GM12872 (cell line): ENCODE measurements at regions not wholly inside any gene's neighbourhood (a gene's known extent, or its start where the extent isn't known, plus 50 kb on each side); places are given as distances from the start of the nearest gene placed in this dataset.

Experiments used
- TF ChIP-seq, protein P1 (sequence below): IDR thresholded peaks from 3 replicates; pipeline ENCODE4 v1.5.1; 2011; ENCODE audit warnings: low read depth, mild to moderate bottlenecking, low read length, moderate library complexity; ENCODE audit not compliant: insufficient read depth

- TF ChIP-seq, protein P1, sequence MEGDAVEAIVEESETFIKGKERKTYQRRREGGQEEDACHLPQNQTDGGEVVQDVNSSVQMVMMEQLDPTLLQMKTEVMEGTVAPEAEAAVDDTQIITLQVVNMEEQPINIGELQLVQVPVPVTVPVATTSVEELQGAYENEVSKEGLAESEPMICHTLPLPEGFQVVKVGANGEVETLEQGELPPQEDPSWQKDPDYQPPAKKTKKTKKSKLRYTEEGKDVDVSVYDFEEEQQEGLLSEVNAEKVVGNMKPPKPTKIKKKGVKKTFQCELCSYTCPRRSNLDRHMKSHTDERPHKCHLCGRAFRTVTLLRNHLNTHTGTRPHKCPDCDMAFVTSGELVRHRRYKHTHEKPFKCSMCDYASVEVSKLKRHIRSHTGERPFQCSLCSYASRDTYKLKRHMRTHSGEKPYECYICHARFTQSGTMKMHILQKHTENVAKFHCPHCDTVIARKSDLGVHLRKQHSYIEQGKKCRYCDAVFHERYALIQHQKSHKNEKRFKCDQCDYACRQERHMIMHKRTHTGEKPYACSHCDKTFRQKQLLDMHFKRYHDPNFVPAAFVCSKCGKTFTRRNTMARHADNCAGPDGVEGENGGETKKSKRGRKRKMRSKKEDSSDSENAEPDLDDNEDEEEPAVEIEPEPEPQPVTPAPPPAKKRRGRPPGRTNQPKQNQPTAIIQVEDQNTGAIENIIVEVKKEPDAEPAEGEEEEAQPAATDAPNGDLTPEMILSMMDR: no peak
Observed at GRCh38 chr2:116859708-116860107, 954.8 kb upstream of the DDX18 start.

GRCh38 chr2:116874021-116874420, 940.5 kb upstream of the DDX18 start:
- TF ChIP-seq, protein P1: no peak

- TF ChIP-seq, protein P1: no peak
Observed at GRCh38 chr2:116877274-116877673, 937.2 kb upstream of the DDX18 start.

DNA sequence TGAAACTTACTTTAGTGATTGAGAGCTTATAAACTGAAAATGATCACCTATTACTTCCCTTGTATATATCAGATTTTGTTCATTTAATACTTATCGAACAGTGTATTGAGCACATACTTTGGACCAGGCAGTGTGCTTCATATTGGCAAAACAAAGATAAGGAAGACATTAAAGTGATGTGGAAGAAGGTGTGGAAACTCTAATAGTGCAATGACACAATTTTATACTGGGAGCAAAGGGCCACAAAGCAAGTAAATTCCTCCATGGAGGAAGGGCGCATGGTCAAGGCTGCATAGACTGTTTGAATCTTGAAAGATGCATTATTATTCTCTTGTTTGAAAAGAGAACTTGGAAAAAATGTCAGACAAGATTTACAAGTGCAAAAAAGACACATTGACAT, 936.5 kb upstream of the DDX18 start:
- TF ChIP-seq, protein P1: no peak

DNA sequence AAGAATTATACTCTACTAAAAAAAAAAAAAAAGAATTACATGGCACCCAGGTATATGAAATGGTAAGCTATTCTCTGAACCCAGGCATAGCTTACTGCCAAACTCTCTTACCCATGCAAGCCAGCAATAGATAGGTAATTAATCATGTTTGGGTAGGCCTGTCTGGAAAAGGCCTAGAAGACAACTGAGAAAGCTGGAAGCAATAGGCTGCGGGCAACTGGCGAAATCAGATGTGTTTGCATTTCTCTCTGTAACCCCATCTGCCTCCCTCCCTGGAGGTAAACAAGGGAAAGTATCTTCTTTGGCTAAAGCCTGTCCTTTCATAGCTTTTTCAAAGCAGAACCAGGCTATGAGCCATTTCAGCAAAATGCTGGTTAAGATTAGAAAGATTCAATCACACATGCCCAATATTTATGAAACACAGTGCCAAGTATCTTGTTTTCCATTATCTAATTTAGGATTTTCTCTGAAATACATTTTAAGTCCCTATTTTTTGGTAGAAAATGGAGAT, 934.8 kb upstream of the DDX18 start:
- TF ChIP-seq, protein P1: no peak

DNA sequence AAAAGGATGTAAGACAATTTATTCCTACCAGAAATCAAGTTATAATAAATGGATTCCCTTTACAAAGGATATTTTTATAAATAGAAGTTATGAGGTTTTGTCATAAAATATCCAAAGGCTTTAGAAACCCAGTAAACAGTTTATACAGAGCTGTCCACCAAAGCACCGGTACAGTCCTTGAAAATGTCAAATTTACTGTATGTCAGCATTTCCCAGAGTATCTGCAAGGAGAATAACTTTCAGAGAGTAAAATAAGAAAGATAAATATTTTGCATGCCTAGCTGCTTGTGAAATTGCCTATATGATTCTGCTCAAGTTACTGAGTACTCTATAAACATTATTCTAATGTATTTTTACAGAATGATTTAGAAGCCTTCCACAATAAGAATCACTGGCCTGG, 923.3 kb upstream of the DDX18 start:
- TF ChIP-seq, protein P1: no peak

- TF ChIP-seq, protein P1: no peak
Observed at GRCh38 chr2:116911540-116911939, 903.0 kb upstream of the DDX18 start.
